ENCODE measurements at regions not wholly inside any gene's neighbourhood (a gene's known extent, or its start where the extent isn't known, plus 50 kb on each side); places are given as distances from the start of the nearest gene placed in this dataset.

DNA sequence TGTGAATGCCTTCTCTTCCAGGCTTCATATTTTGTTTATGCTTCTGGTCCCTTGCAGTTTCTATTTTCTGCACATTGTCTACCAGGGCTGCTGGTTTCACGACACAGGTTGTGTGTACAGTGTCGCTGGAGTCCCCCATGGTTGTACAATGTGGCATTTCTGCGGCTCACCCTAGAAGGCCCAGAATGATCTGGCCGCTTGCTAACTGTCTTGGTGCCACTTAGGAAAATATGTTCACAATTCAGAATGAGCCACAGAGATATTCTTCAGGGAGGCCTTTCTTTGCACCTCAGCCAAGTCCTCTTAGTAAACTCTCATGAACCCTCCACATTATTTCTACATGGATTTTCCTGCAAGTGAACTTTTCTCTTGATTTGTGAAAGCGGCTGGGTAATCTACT, 195.4 kb downstream of the SUDS3 start:
- TF ChIP-seq, protein P1, sequence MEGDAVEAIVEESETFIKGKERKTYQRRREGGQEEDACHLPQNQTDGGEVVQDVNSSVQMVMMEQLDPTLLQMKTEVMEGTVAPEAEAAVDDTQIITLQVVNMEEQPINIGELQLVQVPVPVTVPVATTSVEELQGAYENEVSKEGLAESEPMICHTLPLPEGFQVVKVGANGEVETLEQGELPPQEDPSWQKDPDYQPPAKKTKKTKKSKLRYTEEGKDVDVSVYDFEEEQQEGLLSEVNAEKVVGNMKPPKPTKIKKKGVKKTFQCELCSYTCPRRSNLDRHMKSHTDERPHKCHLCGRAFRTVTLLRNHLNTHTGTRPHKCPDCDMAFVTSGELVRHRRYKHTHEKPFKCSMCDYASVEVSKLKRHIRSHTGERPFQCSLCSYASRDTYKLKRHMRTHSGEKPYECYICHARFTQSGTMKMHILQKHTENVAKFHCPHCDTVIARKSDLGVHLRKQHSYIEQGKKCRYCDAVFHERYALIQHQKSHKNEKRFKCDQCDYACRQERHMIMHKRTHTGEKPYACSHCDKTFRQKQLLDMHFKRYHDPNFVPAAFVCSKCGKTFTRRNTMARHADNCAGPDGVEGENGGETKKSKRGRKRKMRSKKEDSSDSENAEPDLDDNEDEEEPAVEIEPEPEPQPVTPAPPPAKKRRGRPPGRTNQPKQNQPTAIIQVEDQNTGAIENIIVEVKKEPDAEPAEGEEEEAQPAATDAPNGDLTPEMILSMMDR (conservative IDR thresholded peaks at IDR 0.05; ENCODE audit: low read depth in 2 of 2) = no peak
- TF ChIP-seq EZH2phosphoT487 (IDR thresholded peaks at IDR 0.05; ENCODE audit: unreplicated experiment) = no peak
- TF ChIP-seq, protein P2, sequence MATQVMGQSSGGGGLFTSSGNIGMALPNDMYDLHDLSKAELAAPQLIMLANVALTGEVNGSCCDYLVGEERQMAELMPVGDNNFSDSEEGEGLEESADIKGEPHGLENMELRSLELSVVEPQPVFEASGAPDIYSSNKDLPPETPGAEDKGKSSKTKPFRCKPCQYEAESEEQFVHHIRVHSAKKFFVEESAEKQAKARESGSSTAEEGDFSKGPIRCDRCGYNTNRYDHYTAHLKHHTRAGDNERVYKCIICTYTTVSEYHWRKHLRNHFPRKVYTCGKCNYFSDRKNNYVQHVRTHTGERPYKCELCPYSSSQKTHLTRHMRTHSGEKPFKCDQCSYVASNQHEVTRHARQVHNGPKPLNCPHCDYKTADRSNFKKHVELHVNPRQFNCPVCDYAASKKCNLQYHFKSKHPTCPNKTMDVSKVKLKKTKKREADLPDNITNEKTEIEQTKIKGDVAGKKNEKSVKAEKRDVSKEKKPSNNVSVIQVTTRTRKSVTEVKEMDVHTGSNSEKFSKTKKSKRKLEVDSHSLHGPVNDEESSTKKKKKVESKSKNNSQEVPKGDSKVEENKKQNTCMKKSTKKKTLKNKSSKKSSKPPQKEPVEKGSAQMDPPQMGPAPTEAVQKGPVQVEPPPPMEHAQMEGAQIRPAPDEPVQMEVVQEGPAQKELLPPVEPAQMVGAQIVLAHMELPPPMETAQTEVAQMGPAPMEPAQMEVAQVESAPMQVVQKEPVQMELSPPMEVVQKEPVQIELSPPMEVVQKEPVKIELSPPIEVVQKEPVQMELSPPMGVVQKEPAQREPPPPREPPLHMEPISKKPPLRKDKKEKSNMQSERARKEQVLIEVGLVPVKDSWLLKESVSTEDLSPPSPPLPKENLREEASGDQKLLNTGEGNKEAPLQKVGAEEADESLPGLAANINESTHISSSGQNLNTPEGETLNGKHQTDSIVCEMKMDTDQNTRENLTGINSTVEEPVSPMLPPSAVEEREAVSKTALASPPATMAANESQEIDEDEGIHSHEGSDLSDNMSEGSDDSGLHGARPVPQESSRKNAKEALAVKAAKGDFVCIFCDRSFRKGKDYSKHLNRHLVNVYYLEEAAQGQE (IDR thresholded peaks at IDR 0.05; ENCODE audit: unreplicated experiment) = no peak

All from GM23338 (cell line).